SK-N-SH treated with all-trans-retinoic acid at 6 μM for 48 hours (cell line): ENCODE measurements at regions not wholly inside any gene's neighbourhood (a gene's known extent, or its start where the extent isn't known, plus 50 kb on each side); places are given as distances from the start of the nearest gene placed in this dataset.

ENCODE experiments used
- ATAC-seq: fragments of 200-7000 bp; cut with Tn5 transposase; 3 replicates; pipeline ENCODE4 v1.9.1; 2020; ENCODE audit warnings: mild to moderate bottlenecking, moderate library complexity
- ARNTL ChIP-seq: fragments of 450-650 bp; formaldehyde crosslinking; IDR thresholded peaks from 2 replicates; pipeline ENCODE4 v1.5.0; 2020; ENCODE audit warnings: low read depth, mild to moderate bottlenecking, moderate library complexity, borderline replicate concordance
- BACH2 ChIP-seq: fragments of 250-450 bp; sonication (Bioruptor Pico); IDR thresholded peaks from 2 replicates; pipeline ENCODE4 v1.9.0; 2021; ENCODE audit warnings: mild to moderate bottlenecking, borderline replicate concordance
- CSDC2 ChIP-seq: fragments of 250-450 bp; sonication (Bioruptor Pico); IDR thresholded peaks from 2 replicates; pipeline ENCODE4 v1.5.0; 2020; ENCODE audit warnings: mild to moderate bottlenecking, moderate library complexity
- ESRRG ChIP-seq: fragments of 250-450 bp; sonication (Bioruptor Pico); IDR thresholded peaks from 2 replicates; pipeline ENCODE4 v1.6.1; 2021; ENCODE audit warnings: mild to moderate bottlenecking
- GLIS3 ChIP-seq: fragments of 250-450 bp; sonication (Bioruptor Pico); IDR thresholded peaks from 2 replicates; pipeline ENCODE4 v1.5.0; 2020; ENCODE audit warnings: mild to moderate bottlenecking, moderate library complexity
- ISL1 ChIP-seq: fragments of 250-450 bp; sonication (Bioruptor Pico); IDR thresholded peaks from 2 replicates; pipeline ENCODE4 v2.1.2; 2022; ENCODE audit warnings: mild to moderate bottlenecking, moderate library complexity
- OSR1 ChIP-seq: fragments of 250-450 bp; sonication (Bioruptor Pico); IDR thresholded peaks from 2 replicates; pipeline ENCODE4 v1.8.0; 2022; ENCODE audit warnings: moderate library complexity, mild to moderate bottlenecking, inconsistent platforms
- PPARA ChIP-seq: fragments of 250-450 bp; sonication (Bioruptor Pico); IDR thresholded peaks from 2 replicates; pipeline ENCODE4 v1.5.0; 2020; ENCODE audit warnings: mild to moderate bottlenecking, borderline replicate concordance
- SNAI2 ChIP-seq: fragments of 250-450 bp; sonication (Bioruptor Pico); IDR thresholded peaks from 2 replicates; pipeline ENCODE4 v1.5.0; 2020; ENCODE audit warnings: mild to moderate bottlenecking, moderate library complexity
- TCF4 ChIP-seq: fragments of 250-450 bp; sonication (Bioruptor Pico); IDR thresholded peaks from 2 replicates; pipeline ENCODE4 v1.8.0; 2021; ENCODE audit warnings: mild to moderate bottlenecking, moderate library complexity, borderline replicate concordance
- TOX ChIP-seq: fragments of 250-450 bp; sonication (Bioruptor Pico); IDR thresholded peaks from 2 replicates; pipeline ENCODE4 v1.8.0; 2021; ENCODE audit warnings: mild to moderate bottlenecking, moderate library complexity, borderline replicate concordance
- ZFP3 ChIP-seq: fragments of 250-450 bp; sonication (Bioruptor Pico); IDR thresholded peaks from 2 replicates; pipeline ENCODE4 v1.5.0; 2020; ENCODE audit warnings: mild to moderate bottlenecking, moderate library complexity
- ZFP30 ChIP-seq: fragments of 450-650 bp; formaldehyde crosslinking; IDR thresholded peaks from 2 replicates; pipeline ENCODE4 v1.5.0; 2022; ENCODE audit warnings: mild to moderate bottlenecking, moderate library complexity
- ZNF565 ChIP-seq: fragments of 450-650 bp; formaldehyde crosslinking; conservative IDR thresholded peaks from 2 replicates; pipeline ENCODE4 v1.5.0; 2020; ENCODE audit warnings: low read depth, mild to moderate bottlenecking, moderate library complexity
- ZNF8 ChIP-seq: fragments of 450-650 bp; formaldehyde crosslinking; IDR thresholded peaks from 2 replicates; pipeline ENCODE4 v1.5.0; 2020; ENCODE audit warnings: mild to moderate bottlenecking, moderate library complexity
- TF ChIP-seq, protein P1 (sequence below): fragments of 250-450 bp; sonication (Bioruptor Pico); IDR thresholded peaks from 2 replicates; pipeline ENCODE4 v1.8.0; 2021; ENCODE audit warnings: low read depth, mild to moderate bottlenecking, moderate library complexity, borderline replicate concordance
- TF ChIP-seq, protein P2 (sequence below): fragments of 250-450 bp; sonication (Bioruptor Pico); IDR thresholded peaks from 2 replicates; pipeline ENCODE4 v1.5.0; 2020; ENCODE audit warnings: mild to moderate bottlenecking, moderate library complexity
- TF ChIP-seq, protein P3 (sequence below): fragments of 250-450 bp; sonication (Bioruptor Pico); IDR thresholded peaks from 2 replicates; pipeline ENCODE4 v1.5.1; 2021; ENCODE audit warnings: mild to moderate bottlenecking, moderate library complexity
- TF ChIP-seq, protein P4 (sequence below): fragments of 250-450 bp; sonication (Bioruptor Pico); IDR thresholded peaks from 2 replicates; pipeline ENCODE4 v1.5.1; 2020; ENCODE audit warnings: low read depth, mild to moderate bottlenecking, moderate library complexity

DNA sequence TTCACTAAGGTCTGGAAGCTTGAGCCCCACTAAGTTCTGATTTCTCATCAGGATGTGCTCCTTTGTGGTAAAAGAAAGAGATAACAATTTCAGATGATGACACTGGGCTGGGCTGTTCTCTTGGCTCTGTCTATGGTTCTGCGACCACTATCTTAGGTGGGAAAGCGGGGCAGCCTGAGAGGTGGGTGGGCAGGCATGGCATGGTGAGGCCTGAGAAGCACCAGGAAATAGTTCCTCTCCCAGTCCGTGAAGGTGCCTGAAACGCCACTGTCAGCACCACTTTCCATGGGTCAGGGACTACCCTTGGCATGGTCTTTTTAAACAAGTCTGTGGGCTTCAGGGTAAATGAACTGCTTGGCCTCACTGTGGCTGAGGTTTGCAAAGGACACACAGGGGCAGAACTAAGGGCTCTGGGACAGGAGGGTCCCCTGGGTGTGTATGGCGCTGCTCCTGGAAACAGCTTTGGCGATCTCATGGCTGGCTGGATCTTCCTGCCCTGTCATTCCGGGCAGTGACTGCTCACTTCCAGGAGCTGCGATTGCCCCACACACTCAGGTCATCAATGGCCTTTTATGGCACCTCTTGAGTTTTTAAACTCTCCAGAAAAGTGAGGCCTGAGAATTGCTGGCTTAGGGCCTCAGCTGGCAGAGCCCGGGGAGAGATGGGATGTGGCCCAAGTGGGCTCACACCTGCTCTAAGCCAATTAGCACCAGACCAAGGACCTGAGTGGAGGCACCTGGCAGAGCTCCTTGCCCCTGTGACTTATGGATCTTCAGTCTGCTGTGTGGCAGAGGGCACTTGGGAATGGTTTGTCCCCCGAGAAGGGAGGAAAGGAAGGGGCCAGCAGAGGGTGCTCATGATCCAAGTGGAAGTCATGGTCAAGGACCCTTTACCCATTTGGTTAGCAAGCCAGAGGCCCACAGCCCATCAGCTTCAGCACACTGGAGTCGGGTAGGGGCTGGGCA, 55.6 kb upstream of the LYVE1 start:
- ATAC-seq: peak; percentile 75
- TF ChIP-seq ZNF565 (CRISPR knock-in tag): no peak
- TF ChIP-seq, protein P1, sequence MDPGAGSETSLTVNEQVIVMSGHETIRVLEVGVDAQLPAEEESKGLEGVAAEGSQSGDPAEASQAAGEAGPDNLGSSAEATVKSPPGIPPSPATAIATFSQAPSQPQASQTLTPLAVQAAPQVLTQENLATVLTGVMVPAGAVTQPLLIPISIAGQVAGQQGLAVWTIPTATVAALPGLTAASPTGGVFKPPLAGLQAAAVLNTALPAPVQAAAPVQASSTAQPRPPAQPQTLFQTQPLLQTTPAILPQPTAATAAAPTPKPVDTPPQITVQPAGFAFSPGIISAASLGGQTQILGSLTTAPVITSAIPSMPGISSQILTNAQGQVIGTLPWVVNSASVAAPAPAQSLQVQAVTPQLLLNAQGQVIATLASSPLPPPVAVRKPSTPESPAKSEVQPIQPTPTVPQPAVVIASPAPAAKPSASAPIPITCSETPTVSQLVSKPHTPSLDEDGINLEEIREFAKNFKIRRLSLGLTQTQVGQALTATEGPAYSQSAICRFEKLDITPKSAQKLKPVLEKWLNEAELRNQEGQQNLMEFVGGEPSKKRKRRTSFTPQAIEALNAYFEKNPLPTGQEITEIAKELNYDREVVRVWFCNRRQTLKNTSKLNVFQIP (CRISPR knock-in tag): no peak
- no peak for TF ChIP-seq GLIS3
- TF ChIP-seq SNAI2: no peak
- TF ChIP-seq PPARA (CRISPR knock-in tag): no peak
- no peak for TF ChIP-seq ZNF8 (CRISPR knock-in tag)
- no peak for TF ChIP-seq BACH2 (CRISPR knock-in tag)
- no peak for TF ChIP-seq ZFP30 (CRISPR knock-in tag)
- TF ChIP-seq, protein P2, sequence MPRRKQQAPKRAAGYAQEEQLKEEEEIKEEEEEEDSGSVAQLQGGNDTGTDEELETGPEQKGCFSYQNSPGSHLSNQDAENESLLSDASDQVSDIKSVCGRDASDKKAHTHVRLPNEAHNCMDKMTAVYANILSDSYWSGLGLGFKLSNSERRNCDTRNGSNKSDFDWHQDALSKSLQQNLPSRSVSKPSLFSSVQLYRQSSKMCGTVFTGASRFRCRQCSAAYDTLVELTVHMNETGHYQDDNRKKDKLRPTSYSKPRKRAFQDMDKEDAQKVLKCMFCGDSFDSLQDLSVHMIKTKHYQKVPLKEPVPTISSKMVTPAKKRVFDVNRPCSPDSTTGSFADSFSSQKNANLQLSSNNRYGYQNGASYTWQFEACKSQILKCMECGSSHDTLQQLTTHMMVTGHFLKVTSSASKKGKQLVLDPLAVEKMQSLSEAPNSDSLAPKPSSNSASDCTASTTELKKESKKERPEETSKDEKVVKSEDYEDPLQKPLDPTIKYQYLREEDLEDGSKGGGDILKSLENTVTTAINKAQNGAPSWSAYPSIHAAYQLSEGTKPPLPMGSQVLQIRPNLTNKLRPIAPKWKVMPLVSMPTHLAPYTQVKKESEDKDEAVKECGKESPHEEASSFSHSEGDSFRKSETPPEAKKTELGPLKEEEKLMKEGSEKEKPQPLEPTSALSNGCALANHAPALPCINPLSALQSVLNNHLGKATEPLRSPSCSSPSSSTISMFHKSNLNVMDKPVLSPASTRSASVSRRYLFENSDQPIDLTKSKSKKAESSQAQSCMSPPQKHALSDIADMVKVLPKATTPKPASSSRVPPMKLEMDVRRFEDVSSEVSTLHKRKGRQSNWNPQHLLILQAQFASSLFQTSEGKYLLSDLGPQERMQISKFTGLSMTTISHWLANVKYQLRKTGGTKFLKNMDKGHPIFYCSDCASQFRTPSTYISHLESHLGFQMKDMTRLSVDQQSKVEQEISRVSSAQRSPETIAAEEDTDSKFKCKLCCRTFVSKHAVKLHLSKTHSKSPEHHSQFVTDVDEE: no peak
- no peak for TF ChIP-seq ISL1 (CRISPR knock-in tag)
- TF ChIP-seq, protein P3, sequence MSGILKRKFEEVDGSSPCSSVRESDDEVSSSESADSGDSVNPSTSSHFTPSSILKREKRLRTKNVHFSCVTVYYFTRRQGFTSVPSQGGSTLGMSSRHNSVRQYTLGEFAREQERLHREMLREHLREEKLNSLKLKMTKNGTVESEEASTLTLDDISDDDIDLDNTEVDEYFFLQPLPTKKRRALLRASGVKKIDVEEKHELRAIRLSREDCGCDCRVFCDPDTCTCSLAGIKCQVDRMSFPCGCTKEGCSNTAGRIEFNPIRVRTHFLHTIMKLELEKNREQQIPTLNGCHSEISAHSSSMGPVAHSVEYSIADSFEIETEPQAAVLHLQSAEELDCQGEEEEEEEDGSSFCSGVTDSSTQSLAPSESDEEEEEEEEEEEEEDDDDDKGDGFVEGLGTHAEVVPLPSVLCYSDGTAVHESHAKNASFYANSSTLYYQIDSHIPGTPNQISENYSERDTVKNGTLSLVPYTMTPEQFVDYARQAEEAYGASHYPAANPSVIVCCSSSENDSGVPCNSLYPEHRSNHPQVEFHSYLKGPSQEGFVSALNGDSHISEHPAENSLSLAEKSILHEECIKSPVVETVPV (CRISPR knock-in tag): no peak

DNA sequence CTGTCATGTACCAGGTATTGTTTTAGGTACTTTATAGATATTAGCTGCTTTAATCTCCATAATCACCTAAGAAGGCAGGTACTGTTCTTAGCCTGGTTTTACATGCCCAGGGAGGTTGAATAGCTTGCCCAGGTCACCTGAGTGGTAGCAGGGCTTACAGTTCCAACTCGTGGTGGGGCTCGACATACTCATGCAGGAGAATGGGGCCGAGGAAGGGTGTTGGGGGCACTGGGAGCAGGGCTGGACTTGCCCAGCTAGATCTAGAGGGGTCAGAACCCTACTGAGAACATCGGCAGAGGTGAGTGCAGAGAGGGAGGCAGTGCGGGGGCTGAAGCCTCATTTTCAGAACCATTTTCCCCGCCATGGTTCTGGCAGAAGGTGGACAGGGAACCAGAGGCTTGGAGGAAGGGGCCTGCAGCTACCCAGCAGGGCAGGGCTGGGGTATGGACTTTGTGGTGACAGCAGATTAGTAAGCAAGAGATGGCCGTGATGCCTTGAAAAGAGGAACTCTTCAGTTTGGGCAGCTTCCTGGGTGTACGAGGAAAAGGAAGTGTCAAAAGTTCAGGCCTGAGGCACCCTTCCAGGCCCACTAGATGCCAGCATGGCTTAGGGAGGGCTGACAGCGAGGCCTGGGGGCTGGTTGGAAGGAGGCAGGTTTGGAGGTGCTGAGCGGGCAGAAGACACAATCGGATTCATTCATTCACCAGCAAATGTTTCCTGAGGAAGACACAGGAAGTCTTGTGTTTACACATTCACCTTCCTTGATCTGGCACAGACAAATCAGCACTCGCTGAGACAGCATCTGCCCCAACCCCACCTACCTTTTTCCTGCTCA, 54.7 kb upstream of the LYVE1 start:
- TF ChIP-seq OSR1: no peak
- no peak for TF ChIP-seq CSDC2 (CRISPR knock-in tag)
- TF ChIP-seq TOX: no peak
- no peak for TF ChIP-seq ESRRG (CRISPR knock-in tag)
- TF ChIP-seq, protein P3 (CRISPR knock-in tag): no peak
- no peak for TF ChIP-seq ISL1 (CRISPR knock-in tag)
- no peak for TF ChIP-seq ZNF565 (CRISPR knock-in tag)
- ATAC-seq: no peak

DNA sequence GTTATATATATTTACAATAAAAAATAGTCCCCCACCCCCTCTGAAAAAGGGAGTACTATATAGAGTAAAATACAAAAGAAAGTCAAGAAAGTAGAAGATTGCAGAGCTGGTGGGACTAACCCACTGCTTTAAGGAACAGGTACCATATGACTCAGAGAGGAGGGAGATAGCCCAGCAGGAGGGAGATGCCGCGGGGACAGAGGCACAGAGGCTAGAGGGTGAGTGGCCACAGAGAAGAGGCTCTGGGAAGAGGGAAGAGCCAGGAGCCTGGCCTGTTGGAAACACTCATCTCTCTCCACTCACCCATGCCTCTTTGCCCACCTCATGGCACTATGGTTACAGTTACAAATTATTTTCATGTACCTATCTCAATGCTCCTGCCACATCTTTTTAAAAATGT, 53.6 kb upstream of the LYVE1 start:
- ATAC-seq: no peak
- TF ChIP-seq BACH2 (CRISPR knock-in tag): no peak
- TF ChIP-seq, protein P4, sequence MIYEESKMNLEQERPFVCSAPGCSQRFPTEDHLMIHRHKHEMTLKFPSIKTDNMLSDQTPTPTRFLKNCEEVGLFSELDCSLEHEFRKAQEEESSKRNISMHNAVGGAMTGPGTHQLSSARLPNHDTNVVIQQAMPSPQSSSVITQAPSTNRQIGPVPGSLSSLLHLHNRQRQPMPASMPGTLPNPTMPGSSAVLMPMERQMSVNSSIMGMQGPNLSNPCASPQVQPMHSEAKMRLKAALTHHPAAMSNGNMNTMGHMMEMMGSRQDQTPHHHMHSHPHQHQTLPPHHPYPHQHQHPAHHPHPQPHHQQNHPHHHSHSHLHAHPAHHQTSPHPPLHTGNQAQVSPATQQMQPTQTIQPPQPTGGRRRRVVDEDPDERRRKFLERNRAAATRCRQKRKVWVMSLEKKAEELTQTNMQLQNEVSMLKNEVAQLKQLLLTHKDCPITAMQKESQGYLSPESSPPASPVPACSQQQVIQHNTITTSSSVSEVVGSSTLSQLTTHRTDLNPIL: no peak
- TF ChIP-seq ZFP3 (CRISPR knock-in tag): no peak
- TF ChIP-seq TCF4 (CRISPR knock-in tag): no peak
- TF ChIP-seq ARNTL (CRISPR knock-in tag): no peak
- TF ChIP-seq, protein P3 (CRISPR knock-in tag): no peak
- TF ChIP-seq ZNF565 (CRISPR knock-in tag): no peak
